ENCODE measurements at regions not wholly inside any gene's neighbourhood (a gene's known extent, or its start where the extent isn't known, plus 50 kb on each side); places are given as distances from the start of the nearest gene placed in this dataset.

- no peaks in the 10 kb centered on the region for H3K36me3 ChIP-seq (ENCODE audit: insufficient read depth)
- Mint-ChIP-seq H3K36me3 (ENCODE audit: low read depth) (0 out of 3 replicates have a peak, but pooled peaks cover 4% of the 10 kb centered on the region), H3K9me3 (peaks cover 5% of the 10 kb centered on the region; the same call in 1 of the 3 replicates), H3K27ac (no peak overlapping the region), H3K4me3 (no peak overlapping the region), H3K4me1 (peaks cover 2% of the 10 kb centered on the region; the same call in 1 of the 3 replicates), H3K27me3 (ENCODE audit: insufficient read depth, low read depth, poor library complexity) (no peaks in the 10 kb centered on the region)
- H3K4me2 ChIP-seq, result no peak overlapping the region
- H3K9me2 ChIP-seq (ENCODE audit: insufficient read depth), result peaks cover 13% of the 10 kb centered on the region
- TF ChIP-seq, protein P1, sequence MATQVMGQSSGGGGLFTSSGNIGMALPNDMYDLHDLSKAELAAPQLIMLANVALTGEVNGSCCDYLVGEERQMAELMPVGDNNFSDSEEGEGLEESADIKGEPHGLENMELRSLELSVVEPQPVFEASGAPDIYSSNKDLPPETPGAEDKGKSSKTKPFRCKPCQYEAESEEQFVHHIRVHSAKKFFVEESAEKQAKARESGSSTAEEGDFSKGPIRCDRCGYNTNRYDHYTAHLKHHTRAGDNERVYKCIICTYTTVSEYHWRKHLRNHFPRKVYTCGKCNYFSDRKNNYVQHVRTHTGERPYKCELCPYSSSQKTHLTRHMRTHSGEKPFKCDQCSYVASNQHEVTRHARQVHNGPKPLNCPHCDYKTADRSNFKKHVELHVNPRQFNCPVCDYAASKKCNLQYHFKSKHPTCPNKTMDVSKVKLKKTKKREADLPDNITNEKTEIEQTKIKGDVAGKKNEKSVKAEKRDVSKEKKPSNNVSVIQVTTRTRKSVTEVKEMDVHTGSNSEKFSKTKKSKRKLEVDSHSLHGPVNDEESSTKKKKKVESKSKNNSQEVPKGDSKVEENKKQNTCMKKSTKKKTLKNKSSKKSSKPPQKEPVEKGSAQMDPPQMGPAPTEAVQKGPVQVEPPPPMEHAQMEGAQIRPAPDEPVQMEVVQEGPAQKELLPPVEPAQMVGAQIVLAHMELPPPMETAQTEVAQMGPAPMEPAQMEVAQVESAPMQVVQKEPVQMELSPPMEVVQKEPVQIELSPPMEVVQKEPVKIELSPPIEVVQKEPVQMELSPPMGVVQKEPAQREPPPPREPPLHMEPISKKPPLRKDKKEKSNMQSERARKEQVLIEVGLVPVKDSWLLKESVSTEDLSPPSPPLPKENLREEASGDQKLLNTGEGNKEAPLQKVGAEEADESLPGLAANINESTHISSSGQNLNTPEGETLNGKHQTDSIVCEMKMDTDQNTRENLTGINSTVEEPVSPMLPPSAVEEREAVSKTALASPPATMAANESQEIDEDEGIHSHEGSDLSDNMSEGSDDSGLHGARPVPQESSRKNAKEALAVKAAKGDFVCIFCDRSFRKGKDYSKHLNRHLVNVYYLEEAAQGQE (IDR thresholded peaks at IDR 0.05; ENCODE audit: unreplicated experiment), result no peak
- TF ChIP-seq STAT1 (IDR thresholded peaks at IDR 0.05; ENCODE audit: unreplicated experiment) (no peak), CREB1 (CRISPR knock-in tag; IDR thresholded peaks at IDR 0.05; ENCODE audit: low read depth) (no peak), POLR2AphosphoS5 (IDR thresholded peaks at IDR 0.05; ENCODE audit: low read depth) (no peak), JUNB (IDR thresholded peaks at IDR 0.05; ENCODE audit: unreplicated experiment) (no peak), EZH2phosphoT487 (IDR thresholded peaks at IDR 0.05; ENCODE audit: unreplicated experiment) (no peak), ZNF114 (CRISPR knock-in tag; IDR thresholded peaks at IDR 0.05) (no peak), EZH2 (IDR thresholded peaks at IDR 0.05; ENCODE audit: low read depth, unreplicated experiment) (no peak), ZNF331 (CRISPR knock-in tag; IDR thresholded peaks at IDR 0.05; ENCODE audit: low read depth) (no peak), NANOG (IDR thresholded peaks at IDR 0.05; ENCODE audit: borderline replicate concordance) (no peak)
- TF ChIP-seq, protein P2, sequence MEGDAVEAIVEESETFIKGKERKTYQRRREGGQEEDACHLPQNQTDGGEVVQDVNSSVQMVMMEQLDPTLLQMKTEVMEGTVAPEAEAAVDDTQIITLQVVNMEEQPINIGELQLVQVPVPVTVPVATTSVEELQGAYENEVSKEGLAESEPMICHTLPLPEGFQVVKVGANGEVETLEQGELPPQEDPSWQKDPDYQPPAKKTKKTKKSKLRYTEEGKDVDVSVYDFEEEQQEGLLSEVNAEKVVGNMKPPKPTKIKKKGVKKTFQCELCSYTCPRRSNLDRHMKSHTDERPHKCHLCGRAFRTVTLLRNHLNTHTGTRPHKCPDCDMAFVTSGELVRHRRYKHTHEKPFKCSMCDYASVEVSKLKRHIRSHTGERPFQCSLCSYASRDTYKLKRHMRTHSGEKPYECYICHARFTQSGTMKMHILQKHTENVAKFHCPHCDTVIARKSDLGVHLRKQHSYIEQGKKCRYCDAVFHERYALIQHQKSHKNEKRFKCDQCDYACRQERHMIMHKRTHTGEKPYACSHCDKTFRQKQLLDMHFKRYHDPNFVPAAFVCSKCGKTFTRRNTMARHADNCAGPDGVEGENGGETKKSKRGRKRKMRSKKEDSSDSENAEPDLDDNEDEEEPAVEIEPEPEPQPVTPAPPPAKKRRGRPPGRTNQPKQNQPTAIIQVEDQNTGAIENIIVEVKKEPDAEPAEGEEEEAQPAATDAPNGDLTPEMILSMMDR (conservative IDR thresholded peaks at IDR 0.05; ENCODE audit: low read depth in 2 of 2), result no peak
- TF ChIP-seq, protein P3, sequence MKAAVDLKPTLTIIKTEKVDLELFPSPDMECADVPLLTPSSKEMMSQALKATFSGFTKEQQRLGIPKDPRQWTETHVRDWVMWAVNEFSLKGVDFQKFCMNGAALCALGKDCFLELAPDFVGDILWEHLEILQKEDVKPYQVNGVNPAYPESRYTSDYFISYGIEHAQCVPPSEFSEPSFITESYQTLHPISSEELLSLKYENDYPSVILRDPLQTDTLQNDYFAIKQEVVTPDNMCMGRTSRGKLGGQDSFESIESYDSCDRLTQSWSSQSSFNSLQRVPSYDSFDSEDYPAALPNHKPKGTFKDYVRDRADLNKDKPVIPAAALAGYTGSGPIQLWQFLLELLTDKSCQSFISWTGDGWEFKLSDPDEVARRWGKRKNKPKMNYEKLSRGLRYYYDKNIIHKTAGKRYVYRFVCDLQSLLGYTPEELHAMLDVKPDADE (IDR thresholded peaks at IDR 0.05), result no peak
- TF ChIP-seq, protein P4, sequence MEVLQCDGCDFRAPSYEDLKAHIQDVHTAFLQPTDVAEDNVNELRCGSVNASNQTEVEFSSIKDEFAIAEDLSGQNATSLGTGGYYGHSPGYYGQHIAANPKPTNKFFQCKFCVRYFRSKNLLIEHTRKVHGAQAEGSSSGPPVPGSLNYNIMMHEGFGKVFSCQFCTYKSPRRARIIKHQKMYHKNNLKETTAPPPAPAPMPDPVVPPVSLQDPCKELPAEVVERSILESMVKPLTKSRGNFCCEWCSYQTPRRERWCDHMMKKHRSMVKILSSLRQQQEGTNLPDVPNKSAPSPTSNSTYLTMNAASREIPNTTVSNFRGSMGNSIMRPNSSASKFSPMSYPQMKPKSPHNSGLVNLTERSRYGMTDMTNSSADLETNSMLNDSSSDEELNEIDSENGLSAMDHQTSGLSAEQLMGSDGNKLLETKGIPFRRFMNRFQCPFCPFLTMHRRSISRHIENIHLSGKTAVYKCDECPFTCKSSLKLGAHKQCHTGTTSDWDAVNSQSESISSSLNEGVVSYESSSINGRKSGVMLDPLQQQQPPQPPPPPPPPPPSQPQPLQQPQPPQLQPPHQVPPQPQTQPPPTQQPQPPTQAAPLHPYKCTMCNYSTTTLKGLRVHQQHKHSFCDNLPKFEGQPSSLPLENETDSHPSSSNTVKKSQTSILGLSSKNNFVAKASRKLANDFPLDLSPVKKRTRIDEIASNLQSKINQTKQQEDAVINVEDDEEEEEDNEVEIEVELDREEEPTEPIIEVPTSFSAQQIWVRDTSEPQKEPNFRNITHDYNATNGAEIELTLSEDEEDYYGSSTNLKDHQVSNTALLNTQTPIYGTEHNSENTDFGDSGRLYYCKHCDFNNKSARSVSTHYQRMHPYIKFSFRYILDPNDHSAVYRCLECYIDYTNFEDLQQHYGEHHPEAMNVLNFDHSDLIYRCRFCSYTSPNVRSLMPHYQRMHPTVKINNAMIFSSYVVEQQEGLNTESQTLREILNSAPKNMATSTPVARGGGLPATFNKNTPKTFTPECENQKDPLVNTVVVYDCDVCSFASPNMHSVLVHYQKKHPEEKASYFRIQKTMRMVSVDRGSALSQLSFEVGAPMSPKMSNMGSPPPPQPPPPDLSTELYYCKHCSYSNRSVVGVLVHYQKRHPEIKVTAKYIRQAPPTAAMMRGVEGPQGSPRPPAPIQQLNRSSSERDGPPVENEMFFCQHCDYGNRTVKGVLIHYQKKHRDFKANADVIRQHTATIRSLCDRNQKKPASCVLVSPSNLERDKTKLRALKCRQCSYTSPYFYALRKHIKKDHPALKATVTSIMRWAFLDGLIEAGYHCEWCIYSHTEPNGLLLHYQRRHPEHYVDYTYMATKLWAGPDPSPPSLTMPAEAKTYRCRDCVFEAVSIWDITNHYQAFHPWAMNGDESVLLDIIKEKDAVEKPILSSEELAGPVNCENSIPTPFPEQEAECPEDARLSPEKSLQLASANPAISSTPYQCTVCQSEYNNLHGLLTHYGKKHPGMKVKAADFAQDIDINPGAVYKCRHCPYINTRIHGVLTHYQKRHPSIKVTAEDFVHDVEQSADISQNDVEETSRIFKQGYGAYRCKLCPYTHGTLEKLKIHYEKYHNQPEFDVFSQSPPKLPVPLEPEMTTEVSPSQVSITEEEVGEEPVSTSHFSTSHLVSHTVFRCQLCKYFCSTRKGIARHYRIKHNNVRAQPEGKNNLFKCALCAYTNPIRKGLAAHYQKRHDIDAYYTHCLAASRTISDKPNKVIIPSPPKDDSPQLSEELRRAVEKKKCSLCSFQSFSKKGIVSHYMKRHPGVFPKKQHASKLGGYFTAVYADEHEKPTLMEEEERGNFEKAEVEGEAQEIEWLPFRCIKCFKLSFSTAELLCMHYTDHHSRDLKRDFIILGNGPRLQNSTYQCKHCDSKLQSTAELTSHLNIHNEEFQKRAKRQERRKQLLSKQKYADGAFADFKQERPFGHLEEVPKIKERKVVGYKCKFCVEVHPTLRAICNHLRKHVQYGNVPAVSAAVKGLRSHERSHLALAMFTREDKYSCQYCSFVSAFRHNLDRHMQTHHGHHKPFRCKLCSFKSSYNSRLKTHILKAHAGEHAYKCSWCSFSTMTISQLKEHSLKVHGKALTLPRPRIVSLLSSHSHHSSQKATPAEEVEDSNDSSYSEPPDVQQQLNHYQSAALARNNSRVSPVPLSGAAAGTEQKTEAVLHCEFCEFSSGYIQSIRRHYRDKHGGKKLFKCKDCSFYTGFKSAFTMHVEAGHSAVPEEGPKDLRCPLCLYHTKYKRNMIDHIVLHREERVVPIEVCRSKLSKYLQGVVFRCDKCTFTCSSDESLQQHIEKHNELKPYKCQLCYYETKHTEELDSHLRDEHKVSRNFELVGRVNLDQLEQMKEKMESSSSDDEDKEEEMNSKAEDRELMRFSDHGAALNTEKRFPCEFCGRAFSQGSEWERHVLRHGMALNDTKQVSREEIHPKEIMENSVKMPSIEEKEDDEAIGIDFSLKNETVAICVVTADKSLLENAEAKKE (CRISPR knock-in tag; IDR thresholded peaks at IDR 0.05), result no peak
- H3F3A ChIP-seq (replicated peaks; ENCODE audit: low read depth), result no peaks in the 10 kb centered on the region
- H3K4me1 ChIP-seq (ENCODE audit: insufficient read depth), result no peaks in the 10 kb centered on the region
- no peaks in the 10 kb centered on the region for H4K20me1 ChIP-seq (replicated peaks; ENCODE audit: insufficient read depth)
- no peak overlapping the region for H3K4me3 ChIP-seq
- H3K27me3 ChIP-seq (ENCODE audit: insufficient read depth), result no peaks in the 10 kb centered on the region
- no peak for ATAC-seq
- peak; percentile 18 for DNase-seq (ENCODE audit: low spot score)
- peak overlapping the region; percentile 9; the same call in 1 of the 2 replicates for H2AFZ ChIP-seq
- H3K79me2 ChIP-seq (replicated peaks; ENCODE audit: insufficient read depth), result no peaks in the 10 kb centered on the region
- H3K27ac ChIP-seq (ENCODE audit: low read depth), result no peak overlapping the region
Measured at GRCh38 chr3:25137606-25138005, 290.5 kb upstream of the RARB start.
